ENCODE measurements at regions not wholly inside any gene's neighbourhood (a gene's known extent, or its start where the extent isn't known, plus 50 kb on each side); places are given as distances from the start of the nearest gene placed in this dataset.
"Not testable (repeated sequence)": the region's sequence is repeated elsewhere in the genome, so short reads cannot be mapped to it uniquely, and the experiment has no call there.

- H3K27ac ChIP-seq (ENCODE audit: low read depth, low read length, severe bottlenecking) = no peak overlapping the region
- no peaks in the 10 kb centered on the region for H3K9me3 ChIP-seq (ENCODE audit: control insufficient read depth, low read length)
- WGBS, 2 experiments (ENCODE audit: insufficient coverage in 2 of 2) = 88 to 96% methylated on average over 2 of the region's 4 CpGs
- H3K4me3 ChIP-seq (ENCODE audit: extremely low read depth, insufficient read depth, low read length, poor library complexity, severe bottlenecking) = no peak overlapping the region
- no peaks in the 10 kb centered on the region for H3K36me3 ChIP-seq (ENCODE audit: control insufficient read depth, insufficient read depth, low read length)
- H3K4me1 ChIP-seq (ENCODE audit: control insufficient read depth, insufficient read depth, low read length, poor library complexity, severe bottlenecking) = no peaks in the 10 kb centered on the region
Observed at GRCh38 chrX:39479856-39480255, 617.9 kb downstream of the BCOR start.

GRCh38 chrX:39480963-39481362 lies 616.8 kb downstream of the BCOR start:
- H3K9me3 ChIP-seq (ENCODE audit: control insufficient read depth, low read length) = no peaks in the 10 kb centered on the region
- no CpG with 5 or more reads among the region's 1 CpG for WGBS, 2 experiments (ENCODE audit: insufficient coverage in 2 of 2)

GRCh38 chrX:39481621-39482020 lies 616.1 kb downstream of the BCOR start:
- H3K36me3 ChIP-seq (ENCODE audit: control insufficient read depth, insufficient read depth, low read length) = no peaks in the 10 kb centered on the region
- no peaks in the 10 kb centered on the region for H3K9me3 ChIP-seq (ENCODE audit: control insufficient read depth, low read length)
- no peak overlapping the region for H3K4me3 ChIP-seq (ENCODE audit: extremely low read depth, insufficient read depth, low read length, poor library complexity, severe bottlenecking)
- H3K27ac ChIP-seq (ENCODE audit: low read depth, low read length, severe bottlenecking) = no peak overlapping the region
- WGBS, 2 experiments (ENCODE audit: insufficient coverage in 2 of 2) = no CpG with 5 or more reads among the region's 4 CpGs
- H3K4me1 ChIP-seq (ENCODE audit: control insufficient read depth, insufficient read depth, low read length, poor library complexity, severe bottlenecking) = no peaks in the 10 kb centered on the region

More at GRCh38 chrX:39480963-39481362, 616.8 kb downstream of the BCOR start:
- Histone ChIP-seq H3K36me3 (ENCODE audit: control insufficient read depth, insufficient read depth, low read length) (no peaks in the 10 kb centered on the region), H3K27ac (ENCODE audit: low read depth, low read length, severe bottlenecking) (no peak overlapping the region), H3K4me3 (ENCODE audit: extremely low read depth, insufficient read depth, low read length, poor library complexity, severe bottlenecking) (no peak overlapping the region), H3K4me1 (ENCODE audit: control insufficient read depth, insufficient read depth, low read length, poor library complexity, severe bottlenecking) (no peaks in the 10 kb centered on the region)

- Histone ChIP-seq H3K36me3 (ENCODE audit: control insufficient read depth, insufficient read depth, low read length) (no peaks in the 10 kb centered on the region), H3K27ac (ENCODE audit: low read depth, low read length, severe bottlenecking) (no peak overlapping the region), H3K4me3 (ENCODE audit: extremely low read depth, insufficient read depth, low read length, poor library complexity, severe bottlenecking) (no peak overlapping the region), H3K4me1 (ENCODE audit: control insufficient read depth, insufficient read depth, low read length, poor library complexity, severe bottlenecking) (no peaks in the 10 kb centered on the region), H3K9me3 (ENCODE audit: control insufficient read depth, low read length) (no peaks in the 10 kb centered on the region)
- WGBS, 2 experiments (ENCODE audit: insufficient coverage in 2 of 2) = 33 to 79% methylated on average over 1 to 3 of the region's 12 CpGs
Observed at GRCh38 chrX:39484159-39485068, 613.3 kb downstream of the BCOR start.

GRCh38 chrX:39487166-39487968 lies 610.4 kb downstream of the BCOR start:
- WGBS, 2 experiments (ENCODE audit: insufficient coverage in 2 of 2) = 67% methylated on average over 1 of the region's 8 CpGs; no CpG with 5 or more reads in 1 of the 2 experiments
- no peaks in the 10 kb centered on the region for H3K4me1 ChIP-seq (ENCODE audit: control insufficient read depth, insufficient read depth, low read length, poor library complexity, severe bottlenecking)
- no peak overlapping the region for H3K4me3 ChIP-seq (ENCODE audit: extremely low read depth, insufficient read depth, low read length, poor library complexity, severe bottlenecking)
- H3K27ac ChIP-seq (ENCODE audit: low read depth, low read length, severe bottlenecking) = no peak overlapping the region
- H3K9me3 ChIP-seq (ENCODE audit: control insufficient read depth, low read length) = no peaks in the 10 kb centered on the region
- no peaks in the 10 kb centered on the region for H3K36me3 ChIP-seq (ENCODE audit: control insufficient read depth, insufficient read depth, low read length)

- Histone ChIP-seq H3K4me3 (ENCODE audit: extremely low read depth, insufficient read depth, low read length, poor library complexity, severe bottlenecking) (no peak overlapping the region), H3K27ac (ENCODE audit: low read depth, low read length, severe bottlenecking) (no peak overlapping the region), H3K4me1 (ENCODE audit: control insufficient read depth, insufficient read depth, low read length, poor library complexity, severe bottlenecking) (no peaks in the 10 kb centered on the region), H3K36me3 (ENCODE audit: control insufficient read depth, insufficient read depth, low read length) (no peaks in the 10 kb centered on the region), H3K9me3 (ENCODE audit: control insufficient read depth, low read length) (no peaks in the 10 kb centered on the region)
- WGBS, 2 experiments (ENCODE audit: insufficient coverage in 2 of 2) = no CpG with 5 or more reads among the region's 4 CpGs
Observed at GRCh38 chrX:39487969-39488330, 609.8 kb downstream of the BCOR start.

- 76 to 87% methylated on average over 4 to 6 of the region's 10 CpGs for WGBS, 2 experiments (ENCODE audit: insufficient coverage in 2 of 2)
- H3K4me1 ChIP-seq (ENCODE audit: control insufficient read depth, insufficient read depth, low read length, poor library complexity, severe bottlenecking) = no peaks in the 10 kb centered on the region
- no peaks in the 10 kb centered on the region for H3K36me3 ChIP-seq (ENCODE audit: control insufficient read depth, insufficient read depth, low read length)
- H3K4me3 ChIP-seq (ENCODE audit: extremely low read depth, insufficient read depth, low read length, poor library complexity, severe bottlenecking) = no peak overlapping the region
- no peaks in the 10 kb centered on the region for H3K9me3 ChIP-seq (ENCODE audit: control insufficient read depth, low read length)
- H3K27ac ChIP-seq (ENCODE audit: low read depth, low read length, severe bottlenecking) = no peak overlapping the region
Observed at GRCh38 chrX:39491548-39492297, 606.0 kb downstream of the BCOR start.

GRCh38 chrX:39492497-39493162 lies 605.1 kb downstream of the BCOR start:
- Histone ChIP-seq H3K36me3 (ENCODE audit: control insufficient read depth, insufficient read depth, low read length) (no peaks in the 10 kb centered on the region), H3K4me1 (ENCODE audit: control insufficient read depth, insufficient read depth, low read length, poor library complexity, severe bottlenecking) (no peaks in the 10 kb centered on the region), H3K9me3 (ENCODE audit: control insufficient read depth, low read length) (no peaks in the 10 kb centered on the region), H3K27ac (ENCODE audit: low read depth, low read length, severe bottlenecking) (no peak overlapping the region), H3K4me3 (ENCODE audit: extremely low read depth, insufficient read depth, low read length, poor library complexity, severe bottlenecking) (no peak overlapping the region)
- WGBS, 2 experiments (ENCODE audit: insufficient coverage in 2 of 2) = 90 to 94% methylated on average over 2 to 5 of the region's 6 CpGs

- Histone ChIP-seq H3K36me3 (ENCODE audit: control insufficient read depth, insufficient read depth, low read length) (no peaks in the 10 kb centered on the region), H3K4me1 (ENCODE audit: control insufficient read depth, insufficient read depth, low read length, poor library complexity, severe bottlenecking) (no peaks in the 10 kb centered on the region), H3K9me3 (ENCODE audit: control insufficient read depth, low read length) (no peaks in the 10 kb centered on the region), H3K27ac (ENCODE audit: low read depth, low read length, severe bottlenecking) (no peak overlapping the region), H3K4me3 (ENCODE audit: extremely low read depth, insufficient read depth, low read length, poor library complexity, severe bottlenecking) (no peak overlapping the region)
- no CpG with 5 or more reads among the region's 1 CpG for WGBS, 2 experiments (ENCODE audit: insufficient coverage in 2 of 2)
Observed at GRCh38 chrX:39493168-39493567, 604.6 kb downstream of the BCOR start.

GRCh38 chrX:39497117-39497516 lies 600.6 kb downstream of the BCOR start:
- H3K4me3 ChIP-seq (ENCODE audit: extremely low read depth, insufficient read depth, low read length, poor library complexity, severe bottlenecking); H3K4me1 ChIP-seq (ENCODE audit: control insufficient read depth, insufficient read depth, low read length, poor library complexity, severe bottlenecking): not testable (repeated sequence)
- no CpG with 5 or more reads among the region's 4 CpGs for WGBS, 2 experiments (ENCODE audit: insufficient coverage in 2 of 2)

More at GRCh38 chrX:39497117-39497516, 600.6 kb downstream of the BCOR start:
- H3K9me3 ChIP-seq (ENCODE audit: control insufficient read depth, low read length); H3K27ac ChIP-seq (ENCODE audit: low read depth, low read length, severe bottlenecking); H3K36me3 ChIP-seq (ENCODE audit: control insufficient read depth, insufficient read depth, low read length): not testable (repeated sequence)

All from mesodermal cell (in vitro differentiated cells).